Aorta (tissue), 5 donors: ENCODE measurements at regions not wholly inside any gene's neighbourhood (a gene's known extent, or its start where the extent isn't known, plus 50 kb on each side); places are given as distances from the start of the nearest gene placed in this dataset.
A peak's percentile ranks its signal among the peaks of the same experiment; 100 is the strongest.
"Not testable (repeated sequence)": the region's sequence is repeated elsewhere in the genome, so short reads cannot be mapped to it uniquely, and the experiment has no call there.

Experiments used
- ATAC-seq: fragments of 200-7000 bp; cut with Tn5 transposase; one replicate; pipeline ENCODE4 v1.9.1; 2022; ENCODE audit warnings: moderate library complexity; ENCODE audit not compliant: low FRiP score
- DNase-seq, 2 donors: peaks; one replicate each; pipeline ENCODE4 v3.0.0-alpha.2; 2020
- H3K27ac ChIP-seq, 2 donors: one replicate each; pipeline ENCODE4 v1.5.1; 2013; ENCODE audit warnings: low read length in 2 of 2, mild to moderate bottlenecking in 2 of 2, moderate library complexity in 2 of 2, control low read depth in 1 of 2, inconsistent platforms in 1 of 2, low read depth in 1 of 2
- H3K27me3 ChIP-seq, 2 donors: one replicate each; pipeline ENCODE4 v1.6.1; 2013; ENCODE audit warnings: control low read depth in 1 of 2, low read length in 1 of 2, mild to moderate bottlenecking in 1 of 2, moderate library complexity in 1 of 2; ENCODE audit not compliant: insufficient read depth in 2 of 2, control insufficient read depth in 1 of 2
- H3K36me3 ChIP-seq, 2 donors: one replicate each; pipeline ENCODE4 v1.6.1; 2013; ENCODE audit warnings: control low read depth in 1 of 2, low read length in 1 of 2, mild to moderate bottlenecking in 1 of 2; ENCODE audit not compliant: insufficient read depth in 2 of 2, control insufficient read depth in 1 of 2
- H3K4me1 ChIP-seq, 2 donors: one replicate each; pipeline ENCODE4 v1.6.1; 2013; ENCODE audit warnings: low read length in 2 of 2, control low read depth in 1 of 2, mild to moderate bottlenecking in 1 of 2, moderate library complexity in 1 of 2; ENCODE audit not compliant: insufficient read depth in 2 of 2, control insufficient read depth in 1 of 2
- H3K4me3 ChIP-seq, 2 donors: one replicate each; pipeline ENCODE4 v1.5.1; 2013; ENCODE audit warnings: low read length in 2 of 2, control low read depth in 1 of 2, mild to moderate bottlenecking in 1 of 2
- H3K9me3 ChIP-seq: one replicate; pipeline ENCODE4 v1.6.1; 2013; ENCODE audit warnings: mild to moderate bottlenecking, low read length; ENCODE audit not compliant: control insufficient read depth
- WGBS, 2 donors: extraction: QIAGEN DNeasy Blood & Tissue Kit; methylation state at CpG; one replicate each; pipeline ENCODE4 v1.1.7; 2013; 5-methylcytosine and 5-hydroxymethylcytosine counted together
- intact Hi-C, 2 donors: fragments of 100-400 bp; cut with DNase I; formaldehyde crosslinking; loops; one replicate each; pipeline versions ENCODE4 v1.14.2 to v1.15.0; 2022
- donor health status: healthy with polysubstance abuse.
- donor health status: Bipolar disorder and iron deficiency.
- donor health status: DM: no; HTN: no; CAD: no.
- donor health status: DM: no; HTN: no; CAD: no.
- donor health status: DM: yes; HTN: yes; CAD: no.

- no peaks in the 10 kb centered on the region for H3K36me3 ChIP-seq
- H3K27ac ChIP-seq = no peak overlapping the region
- no peaks in the 10 kb centered on the region for H3K27me3 ChIP-seq
- H3K4me3 ChIP-seq = no peak overlapping the region
- intact Hi-C loops = no loop called here
- H3K9me3 ChIP-seq = no peaks in the 10 kb centered on the region
- peaks cover 5 to 9% of the 10 kb centered on the region in 2 donors for H3K4me1 ChIP-seq
- DNase-seq (no peak), ATAC-seq (no peak)
- WGBS, 2 donors = 17 to 40% methylated on average over 3 of the region's 3 CpGs
Observed at GRCh38 chr11:103737747-103738146, 298.7 kb upstream of the DDI1 start.

GRCh38 chr11:103739074-103739796, 297.2 kb upstream of the DDI1 start:
- H3K4me3 ChIP-seq, H3K9me3 ChIP-seq, intact Hi-C loops, H3K4me1 ChIP-seq, H3K27me3 ChIP-seq, H3K36me3 ChIP-seq, DNase-seq, ATAC-seq, H3K27ac ChIP-seq: not testable (repeated sequence)
- WGBS, 2 donors = 42 to 66% methylated on average over 17 to 18 of the region's 18 CpGs

GRCh38 chr11:103744496-103745153, 291.8 kb upstream of the DDI1 start:
- Histone ChIP-seq H3K9me3 (no peaks in the 10 kb centered on the region), H3K4me3 (no peak overlapping the region), H3K27me3 (no peaks in the 10 kb centered on the region), H3K4me1 (no peaks in the 10 kb centered on the region), H3K36me3 (no peaks in the 10 kb centered on the region), H3K27ac (no peak overlapping the region)
- intact Hi-C loops = no loop called here
- no peak for ATAC-seq
- no peak for DNase-seq
- 73 to 74% methylated on average over 2 of the region's 2 CpGs for WGBS, 2 donors

GRCh38 chr11:103749158-103749557, 287.3 kb upstream of the DDI1 start:
- peaks cover 2% of the 10 kb centered on the region for H3K9me3 ChIP-seq
- no peak overlapping the region for H3K27ac ChIP-seq
- no peaks in the 10 kb centered on the region for H3K4me1 ChIP-seq
- ATAC-seq = no peak
- H3K4me3 ChIP-seq = no peak overlapping the region
- intact Hi-C loops = no loop called here
- H3K27me3 ChIP-seq = no peaks in the 10 kb centered on the region
- 43 to 49% methylated on average over 1 of the region's 1 CpG for WGBS, 2 donors
- no peaks in the 10 kb centered on the region for H3K36me3 ChIP-seq
- DNase-seq = no peak

- no peak overlapping the region for H3K27ac ChIP-seq
- no peak for DNase-seq
- H3K27me3 ChIP-seq = no peaks in the 10 kb centered on the region
- no peaks in the 10 kb centered on the region for H3K9me3 ChIP-seq
- H3K4me3 ChIP-seq = no peak overlapping the region
- ATAC-seq = no peak
- peaks cover 0 to 6% of the 10 kb centered on the region in 2 donors for H3K4me1 ChIP-seq
- no peaks in the 10 kb centered on the region for H3K36me3 ChIP-seq
- intact Hi-C loops = no loop called here
Observed at GRCh38 chr11:103768816-103769215, 267.6 kb upstream of the DDI1 start.

- H3K36me3 ChIP-seq = no peaks in the 10 kb centered on the region
- H3K27me3 ChIP-seq = no peaks in the 10 kb centered on the region
- intact Hi-C loops = no loop called here
- WGBS, 2 donors = 4% methylated on average over 2 of the region's 2 CpGs
- H3K27ac ChIP-seq = no peak overlapping the region
- H3K4me1 ChIP-seq = peaks cover 0 to 9% of the 10 kb centered on the region in 2 donors
- H3K4me3 ChIP-seq = no peak overlapping the region
- DNase-seq (no peak), ATAC-seq (peak; percentile 83)
- no peaks in the 10 kb centered on the region for H3K9me3 ChIP-seq
Observed at GRCh38 chr11:103773059-103773458, 263.4 kb upstream of the DDI1 start.

- H3K4me3 ChIP-seq = no peak overlapping the region
- peak in 1 of 2 donors; percentile 53 for DNase-seq
- 43 to 50% methylated on average over 13 of the region's 13 CpGs for WGBS, 2 donors
- H3K4me1 ChIP-seq = peaks cover 0 to 9% of the 10 kb centered on the region in 2 donors
- H3K9me3 ChIP-seq = no peaks in the 10 kb centered on the region
- no peaks in the 10 kb centered on the region for H3K27me3 ChIP-seq
- ATAC-seq = peak; percentile 69
- intact Hi-C loops = no loop called here
- H3K27ac ChIP-seq = peak overlapping the region in 1 of 2 donors; percentile 17
- no peaks in the 10 kb centered on the region for H3K36me3 ChIP-seq
Observed at GRCh38 chr11:103773537-103773936, 262.9 kb upstream of the DDI1 start.

GRCh38 chr11:103779054-103779453, 257.4 kb upstream of the DDI1 start:
- no peaks in the 10 kb centered on the region for H3K9me3 ChIP-seq
- intact Hi-C loops = no loop called here
- ATAC-seq (no peak), DNase-seq (no peak)
- no peaks in the 10 kb centered on the region for H3K27me3 ChIP-seq
- H3K27ac ChIP-seq = no peak overlapping the region
- no peak overlapping the region for H3K4me3 ChIP-seq
- H3K4me1 ChIP-seq = peaks cover 0 to 3% of the 10 kb centered on the region in 2 donors
- WGBS, 2 donors = 8 to 33% methylated on average over 1 of the region's 1 CpG
- no peaks in the 10 kb centered on the region for H3K36me3 ChIP-seq

GRCh38 chr11:103789952-103790351, 246.5 kb upstream of the DDI1 start:
- peak; percentile 43 for ATAC-seq
- H3K4me1 ChIP-seq = no peaks in the 10 kb centered on the region

More at GRCh38 chr11:103789952-103790351, 246.5 kb upstream of the DDI1 start:
- H3K27me3 ChIP-seq = no peaks in the 10 kb centered on the region
- H3K4me3 ChIP-seq = no peak overlapping the region
- DNase-seq = no peak
- no peaks in the 10 kb centered on the region for H3K9me3 ChIP-seq
- no peaks in the 10 kb centered on the region for H3K36me3 ChIP-seq
- H3K27ac ChIP-seq = no peak overlapping the region
- intact Hi-C loops = loop anchor here in 1 of 2 donors (10.0 kb wide), 3 partner anchors 105 to 325 kb away; no protein-coding TSS in a partner anchor
